CD4-positive, alpha-beta T cell treated with Interleukin-15 for 1 hour (primary cell): ENCODE measurements at regions not wholly inside any gene's neighbourhood (a gene's known extent, or its start where the extent isn't known, plus 50 kb on each side); places are given as distances from the start of the nearest gene placed in this dataset.

Source experiments
- DNase-seq: peaks from one replicate; pipeline ENCODE4 v3.0.0-alpha.2; 2020

- DNase-seq, result no peak
Measured at GRCh38 chr11:116503216-116504160, 269.3 kb downstream of the BUD13 start.

GRCh38 chr11:116502641-116503061 lies 270.1 kb downstream of the BUD13 start:
- DNase-seq, result no peak

- no peak for DNase-seq
Measured at GRCh38 chr11:116501728-116502127, 271.1 kb downstream of the BUD13 start.

DNA sequence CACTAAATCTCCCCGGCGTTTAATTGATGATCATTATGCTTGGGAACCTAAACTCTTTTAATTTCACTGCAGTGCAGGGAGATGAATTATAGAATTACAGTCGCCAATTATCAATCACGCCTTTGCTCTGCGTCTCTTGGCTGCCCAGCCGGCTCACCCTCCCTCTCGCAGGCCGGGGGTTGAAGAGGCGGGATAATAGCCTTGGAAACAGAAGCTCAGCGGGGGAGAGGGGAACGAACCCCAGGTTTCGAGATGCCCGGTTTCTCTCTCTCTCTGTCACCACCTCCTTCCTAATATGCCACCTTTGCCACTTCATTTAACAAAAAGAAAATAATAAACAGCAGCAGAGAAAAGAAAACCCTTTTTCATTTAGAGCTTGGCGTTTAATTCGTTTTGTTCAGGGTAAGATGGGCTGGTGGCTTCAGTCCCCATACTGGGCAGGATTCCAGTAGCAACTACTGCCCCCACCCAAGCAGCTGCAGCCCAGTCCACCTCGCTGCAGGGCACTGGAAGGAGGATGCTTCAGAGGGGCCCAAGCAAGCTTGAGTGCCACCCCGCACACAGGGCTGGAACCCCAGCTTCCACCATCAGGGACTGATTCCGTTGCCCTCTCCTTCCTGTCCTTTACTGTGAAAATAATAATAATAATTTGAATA lies 271.7 kb downstream of the BUD13 start:
- DNase-seq, result no peak

GRCh38 chr11:116500026-116500946 lies 272.5 kb downstream of the BUD13 start:
- no peak for DNase-seq

- no peak for DNase-seq
Measured at GRCh38 chr11:116499396-116500003, 273.3 kb downstream of the BUD13 start.

- DNase-seq, result no peak
Measured at GRCh38 chr11:116498161-116498560, 274.6 kb downstream of the BUD13 start.

GRCh38 chr11:116492600-116492999 lies 280.2 kb downstream of the BUD13 start:
- DNase-seq, result no peak

DNA sequence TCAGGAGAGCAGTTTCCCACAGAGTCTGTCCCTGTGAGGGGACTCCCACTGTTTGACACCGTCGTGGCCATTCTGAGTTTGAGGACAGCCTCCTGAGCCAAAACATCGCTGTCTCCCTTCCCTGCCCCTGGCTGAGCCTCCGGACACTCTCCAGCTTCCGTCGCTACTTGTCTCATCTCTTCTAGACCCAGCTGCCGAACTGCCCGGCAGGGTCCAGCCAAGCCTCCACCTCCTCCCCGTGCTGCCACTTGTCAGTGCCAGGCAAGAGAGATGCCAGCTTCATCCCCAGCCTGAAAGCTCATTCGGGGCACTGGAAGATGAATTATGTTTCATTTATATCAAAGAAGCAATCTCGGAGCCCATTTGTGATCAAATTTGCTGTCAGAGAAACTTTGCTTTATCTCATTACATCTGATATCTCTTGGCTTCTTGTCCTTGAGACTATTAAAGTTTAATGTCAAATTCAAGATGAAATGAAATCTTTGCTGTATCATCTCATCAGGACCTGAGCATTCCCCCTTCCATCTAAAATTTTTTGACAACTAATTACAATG lies 283.9 kb downstream of the BUD13 start:
- no peak for DNase-seq

- DNase-seq, result no peak
Measured at GRCh38 chr11:116485425-116485824, 287.4 kb downstream of the BUD13 start.

GRCh38 chr11:116482716-116483115 lies 290.1 kb downstream of the BUD13 start:
- DNase-seq, result no peak

GRCh38 chr11:116481126-116481675 lies 291.6 kb downstream of the BUD13 start:
- DNase-seq, result no peak

GRCh38 chr11:116478669-116479668 lies 293.8 kb downstream of the BUD13 start:
- DNase-seq, result no peak

- DNase-seq, result no peak
Measured at GRCh38 chr11:116478205-116478604, 294.6 kb downstream of the BUD13 start.

- no peak for DNase-seq
Measured at GRCh38 chr11:116473790-116474346, 298.9 kb downstream of the BUD13 start.

DNA sequence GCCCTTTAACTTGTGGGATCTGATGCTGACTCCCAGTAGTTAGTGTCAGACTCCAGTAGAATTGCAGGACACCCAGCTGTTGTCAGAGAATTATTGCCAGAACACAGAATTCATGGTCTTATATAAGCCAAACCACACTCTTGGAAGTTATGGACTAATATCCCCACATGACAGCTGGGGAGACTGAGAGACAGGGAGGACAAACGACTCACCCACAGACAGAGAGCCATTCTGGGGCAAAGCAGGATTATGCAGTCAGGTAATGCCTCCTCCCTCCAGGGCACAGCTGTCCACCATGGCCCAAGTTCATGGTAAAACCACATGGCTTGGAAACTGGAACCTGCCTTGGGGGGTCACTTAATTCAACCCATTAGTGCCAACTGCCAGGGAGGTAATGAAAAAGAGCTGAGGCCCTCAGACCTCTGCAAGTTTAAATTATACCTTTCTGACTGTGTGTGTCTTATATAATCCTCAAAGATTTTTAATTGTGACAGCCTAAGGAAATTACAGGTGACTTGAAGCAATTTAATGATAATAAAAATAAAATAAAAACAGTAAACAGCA lies 299.5 kb downstream of the BUD13 start:
- no peak for DNase-seq

- DNase-seq, result no peak
Measured at GRCh38 chr11:116472651-116473050, 300.1 kb downstream of the BUD13 start.

GRCh38 chr11:116471608-116472256 lies 301.1 kb downstream of the BUD13 start:
- no peak for DNase-seq

DNA sequence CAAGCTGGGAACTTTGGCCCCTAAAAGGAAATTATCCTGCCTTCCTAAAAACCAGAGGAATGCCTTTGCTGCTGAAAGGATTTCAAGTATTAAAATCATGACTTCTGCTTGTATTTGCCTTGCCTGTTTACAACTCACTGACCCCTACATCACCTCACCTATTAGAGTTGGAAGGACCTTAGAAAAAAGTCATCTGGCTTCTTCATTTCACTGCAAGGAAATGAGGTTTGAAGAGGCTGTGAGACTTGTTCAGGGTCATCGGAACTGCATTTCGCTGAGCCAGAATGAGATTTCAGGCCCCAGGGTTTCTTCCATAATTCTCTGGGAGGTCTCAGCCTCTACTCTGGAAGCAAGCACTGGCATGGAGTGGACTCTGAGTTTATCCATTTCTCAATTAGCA lies 304.1 kb downstream of the BUD13 start:
- DNase-seq, result no peak
